ENCODE measurements at regions not wholly inside any gene's neighbourhood (a gene's known extent, or its start where the extent isn't known, plus 50 kb on each side); places are given as distances from the start of the nearest gene placed in this dataset.

- Histone ChIP-seq H2AK5ac (ENCODE audit: low read depth, low read length) (no peak overlapping the region), H3K23ac (ENCODE audit: low read depth, low read length) (no peak overlapping the region), H3K4me1 (ENCODE audit: control insufficient read depth, insufficient read depth, low read length) (no peaks in the 10 kb centered on the region), H3K4ac (ENCODE audit: low read depth, low read length) (no peak overlapping the region), H4K8ac (ENCODE audit: low read depth in 2 of 2, low read length in 2 of 2) (no peak overlapping the region), H2AFZ (replicated peaks; ENCODE audit: low read length, poor library complexity) (no peak overlapping the region), H3K18ac (ENCODE audit: low read depth, low read length) (no peak overlapping the region), H2AK9ac (replicated peaks; ENCODE audit: low read depth, low read length, poor library complexity) (no peak overlapping the region), H3K36me3 (ENCODE audit: control insufficient read depth, insufficient read depth, low read length) (no peaks in the 10 kb centered on the region), H2BK15ac (ENCODE audit: low read depth, low read length) (no peak overlapping the region), H4K5ac (ENCODE audit: low read depth, low read length) (no peak overlapping the region), H3K56ac (ENCODE audit: extremely low read depth, insufficient read depth, low read length) (no peak overlapping the region), H3K9ac (ENCODE audit: low read depth, low read length) (no peak overlapping the region), H3K27ac (ENCODE audit: insufficient read depth, low read length) (no peak overlapping the region), H2BK5ac (ENCODE audit: low read depth, low read length, poor library complexity, severe bottlenecking) (no peak overlapping the region), H3K4me2 (ENCODE audit: low read depth, low read length) (no peak overlapping the region), H4K20me1 (ENCODE audit: insufficient read depth, low read length) (no peaks in the 10 kb centered on the region), H3K9me3 (ENCODE audit: control insufficient read depth, insufficient read depth, low read length) (0 out of 2 replicates have a peak, but pooled peaks cover 2% of the 10 kb centered on the region), H3K27me3 (ENCODE audit: control insufficient read depth, insufficient read depth, low read length) (no peaks in the 10 kb centered on the region), H3K4me3 (ENCODE audit: insufficient read depth, low read depth, low read length) (no peak overlapping the region), H2BK20ac (ENCODE audit: low read depth, low read length) (no peak overlapping the region), H3K14ac (replicated peaks; ENCODE audit: low read depth, low read length) (no peak overlapping the region), H4K91ac (ENCODE audit: insufficient read depth, low read depth, low read length) (no peak overlapping the region), H2BK120ac (ENCODE audit: low read depth, low read length) (no peak overlapping the region), H3K79me1 (ENCODE audit: low read depth in 1 of 2, low read length in 2 of 2) (no peaks in the 10 kb centered on the region), H3K9me1 (ENCODE audit: insufficient read depth, low read length) (no peaks in the 10 kb centered on the region)
- no TSS peak for BruUV-seq (replicated peaks)
- POLR2A ChIA-PET (ENCODE audit: unreplicated experiment) = no interaction called here
- intact Hi-C loops (cut with micrococcal nuclease) = no loop called here
- CTCF ChIA-PET = no interaction called here
- 40% methylated on average over 1 of the region's 5 CpGs; no CpG with 5 or more reads in 1 of the 2 experiments for WGBS, 2 experiments (ENCODE audit: extremely low coverage in 2 of 2, insufficient read length in 1 of 2)
- TF ChIP-seq FOS (IDR thresholded peaks at IDR 0.05; ENCODE audit: low read depth, low read length) = no peak
- no peak for TF ChIP-seq SMC3 (IDR thresholded peaks at IDR 0.05; ENCODE audit: low read depth, low read length)
- no peak for TF ChIP-seq USF2 (IDR thresholded peaks at IDR 0.05; ENCODE audit: low read depth, low read length)
- TF ChIP-seq RAD21 (IDR thresholded peaks at IDR 0.05; ENCODE audit: low read length) = no peak
- TF ChIP-seq CEBPB (IDR thresholded peaks at IDR 0.05; ENCODE audit: low read depth, low read length) = no peak
- TF ChIP-seq MXI1 (IDR thresholded peaks at IDR 0.05; ENCODE audit: borderline replicate concordance, low read depth, low read length) = no peak
- no peak for TF ChIP-seq RFX5 (IDR thresholded peaks at IDR 0.05; ENCODE audit: low read depth, low read length)
- no peak for TF ChIP-seq BHLHE40 (IDR thresholded peaks at IDR 0.05; ENCODE audit: low read depth, low read length)
- no peak for TF ChIP-seq RCOR1 (IDR thresholded peaks at IDR 0.05; ENCODE audit: insufficient replicate concordance, low read length)
- no peak for TF ChIP-seq CHD1 (IDR thresholded peaks at IDR 0.05; ENCODE audit: low read depth, low read length)
- no peak for TF ChIP-seq MAZ (IDR thresholded peaks at IDR 0.05; ENCODE audit: borderline replicate concordance, low read depth, low read length)
- no peak for TF ChIP-seq CTCF (conservative IDR thresholded peaks at IDR 0.05; ENCODE audit: low read depth, low read length)
- no peak for TF ChIP-seq ELK1 (IDR thresholded peaks at IDR 0.05; ENCODE audit: borderline replicate concordance, low read depth, low read length)
- TF ChIP-seq MAFK (IDR thresholded peaks at IDR 0.05; ENCODE audit: low read depth, low read length) = no peak
- no peak for TF ChIP-seq POLR2A (IDR thresholded peaks at IDR 0.05; ENCODE audit: low read depth, low read length)
- no peak for TF ChIP-seq NFE2L2 (IDR thresholded peaks at IDR 0.05; ENCODE audit: low read depth, low read length)
- dilution Hi-C loops (cut with HindIII; ENCODE audit: low sequenced_read_pairs, unreplicated experiment) = no loop called here
- ATAC-seq (ENCODE audit: low read depth) (no peak), DNase-seq (no peak)
- in situ Hi-C loops (cut with MboI; ENCODE audit: low sequenced_read_pairs) = no loop called here
These were observed 107.9 kb upstream of the EEF2KMT start for GRCh38 chr16:5205361-5206040.
